Coronary artery (tissue), 2 donors: ENCODE measurements at regions not wholly inside any gene's neighbourhood (a gene's known extent, or its start where the extent isn't known, plus 50 kb on each side); places are given as distances from the start of the nearest gene placed in this dataset.

Experiments
- DNase-seq: peaks from one replicate; pipeline ENCODE4 v3.0.0-alpha.2; 2017; ENCODE audit warnings: low spot score
- H3K27ac ChIP-seq, 2 donors: fragments of 200-600 bp; sonication (generic); one replicate each; pipeline ENCODE4 v1.5.1; 2016 to 2019
- H3K4me3 ChIP-seq: fragments of 200-600 bp; sonication (generic); 2 replicates; pipeline ENCODE4 v1.5.1; 2016; ENCODE audit warnings: mild to moderate bottlenecking, moderate library complexity
- TF ChIP-seq, protein P1 (sequence below): fragments of 200-600 bp; sonication (generic); IDR thresholded peaks from one replicate; pipeline ENCODE4 v1.5.1; 2019; ENCODE audit warnings: antibody characterized with exemption

GRCh38 chrX:18016941-18017340 lies 155.8 kb upstream of the RAI2 start:
- TF ChIP-seq, protein P1, sequence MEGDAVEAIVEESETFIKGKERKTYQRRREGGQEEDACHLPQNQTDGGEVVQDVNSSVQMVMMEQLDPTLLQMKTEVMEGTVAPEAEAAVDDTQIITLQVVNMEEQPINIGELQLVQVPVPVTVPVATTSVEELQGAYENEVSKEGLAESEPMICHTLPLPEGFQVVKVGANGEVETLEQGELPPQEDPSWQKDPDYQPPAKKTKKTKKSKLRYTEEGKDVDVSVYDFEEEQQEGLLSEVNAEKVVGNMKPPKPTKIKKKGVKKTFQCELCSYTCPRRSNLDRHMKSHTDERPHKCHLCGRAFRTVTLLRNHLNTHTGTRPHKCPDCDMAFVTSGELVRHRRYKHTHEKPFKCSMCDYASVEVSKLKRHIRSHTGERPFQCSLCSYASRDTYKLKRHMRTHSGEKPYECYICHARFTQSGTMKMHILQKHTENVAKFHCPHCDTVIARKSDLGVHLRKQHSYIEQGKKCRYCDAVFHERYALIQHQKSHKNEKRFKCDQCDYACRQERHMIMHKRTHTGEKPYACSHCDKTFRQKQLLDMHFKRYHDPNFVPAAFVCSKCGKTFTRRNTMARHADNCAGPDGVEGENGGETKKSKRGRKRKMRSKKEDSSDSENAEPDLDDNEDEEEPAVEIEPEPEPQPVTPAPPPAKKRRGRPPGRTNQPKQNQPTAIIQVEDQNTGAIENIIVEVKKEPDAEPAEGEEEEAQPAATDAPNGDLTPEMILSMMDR = no peak
- no peak for DNase-seq
- no peak overlapping the region for H3K4me3 ChIP-seq
- H3K27ac ChIP-seq = no peak overlapping the region

DNA sequence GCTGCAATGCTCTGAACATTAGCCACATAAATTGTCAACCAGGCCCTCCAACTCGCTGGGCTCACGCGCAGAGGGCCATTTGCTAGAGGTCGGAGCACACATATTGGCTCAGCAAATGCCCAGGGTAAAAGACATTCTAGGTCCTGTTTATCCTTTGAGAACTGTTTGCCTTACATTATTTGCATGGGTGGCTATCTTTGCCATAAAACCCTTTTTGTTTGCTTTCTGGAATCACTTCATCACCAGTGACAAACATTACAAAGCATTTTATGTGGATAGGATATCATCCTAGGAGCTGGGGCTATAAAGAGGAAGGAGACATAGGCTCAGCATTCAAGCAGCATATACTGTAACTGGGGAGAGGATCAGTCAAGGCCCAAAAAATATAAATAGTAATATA lies 149.2 kb upstream of the RAI2 start:
- TF ChIP-seq, protein P1 = no peak
- no peak for DNase-seq
- Histone ChIP-seq H3K27ac (no peak overlapping the region), H3K4me3 (no peak overlapping the region)

DNA sequence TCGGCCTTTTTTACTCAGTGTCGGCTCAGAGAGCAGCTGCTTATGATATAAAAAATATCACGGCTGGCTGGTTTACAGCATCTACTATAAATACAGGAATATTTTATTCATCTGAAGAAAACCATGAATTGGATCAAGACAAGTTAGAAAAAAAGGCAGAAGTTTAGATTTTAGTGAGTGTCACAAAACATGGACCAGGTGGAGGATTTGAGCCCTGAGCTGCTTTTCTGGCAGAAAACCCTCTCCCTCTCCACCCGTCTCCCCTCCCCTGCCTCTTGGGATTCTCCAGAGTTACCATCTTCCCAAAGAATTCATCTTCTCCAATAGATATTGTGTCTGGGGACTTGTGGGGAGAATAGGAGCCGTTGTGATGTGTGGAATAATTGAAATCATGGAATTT lies 142.8 kb upstream of the RAI2 start:
- no peak for DNase-seq
- no peak overlapping the region for H3K4me3 ChIP-seq
- H3K27ac ChIP-seq = no peak overlapping the region
- TF ChIP-seq, protein P1 = no peak

DNA sequence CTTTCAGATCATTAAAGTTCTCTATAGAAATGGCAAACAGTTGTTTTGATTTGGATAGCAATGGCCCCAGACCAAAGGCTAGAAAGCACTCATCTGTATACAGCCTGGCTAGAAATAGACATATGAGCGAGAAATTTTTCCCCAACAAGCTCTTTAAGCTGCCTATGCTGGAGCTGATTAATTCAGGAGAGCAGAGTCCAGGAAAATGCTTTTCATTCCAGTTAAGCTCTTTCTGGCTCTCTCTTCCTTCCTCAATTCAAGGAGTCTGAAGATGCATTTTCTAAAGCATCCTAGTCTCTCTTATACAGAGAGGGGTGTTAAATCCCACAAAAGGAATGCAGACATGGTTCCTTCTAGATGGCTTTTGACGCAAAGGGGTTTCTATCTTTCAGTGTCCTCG lies 141.7 kb upstream of the RAI2 start:
- no peak for DNase-seq
- TF ChIP-seq, protein P1 = no peak
- Histone ChIP-seq H3K27ac (no peak overlapping the region), H3K4me3 (no peak overlapping the region)

GRCh38 chrX:17994429-17994828 lies 133.3 kb upstream of the RAI2 start:
- TF ChIP-seq, protein P1 = no peak
- DNase-seq = no peak
- Histone ChIP-seq H3K27ac (no peak overlapping the region), H3K4me3 (no peak overlapping the region)

- no peak for DNase-seq
- Histone ChIP-seq H3K4me3 (no peak overlapping the region), H3K27ac (no peak overlapping the region)
- TF ChIP-seq, protein P1 = no peak
These were observed 132.0 kb upstream of the RAI2 start for GRCh38 chrX:17993062-17993461.

- Histone ChIP-seq H3K4me3 (no peak overlapping the region), H3K27ac (no peak overlapping the region)
- TF ChIP-seq, protein P1 = no peak
- DNase-seq = no peak
These were observed 129.4 kb upstream of the RAI2 start for GRCh38 chrX:17990532-17990931.
